ENCODE measurements at regions not wholly inside any gene's neighbourhood (a gene's known extent, or its start where the extent isn't known, plus 50 kb on each side); places are given as distances from the start of the nearest gene placed in this dataset.

- Mint-ChIP-seq H3K4me3 (no peak overlapping the region), H3K27me3 (no peaks in the 10 kb centered on the region), H3K9me3 (no peaks in the 10 kb centered on the region), H3K4me1 (ENCODE audit: unreplicated experiment) (no peaks in the 10 kb centered on the region), H3K36me3 (no peaks in the 10 kb centered on the region), H3K27ac (no peak overlapping the region)
- no peak for TF ChIP-seq CTCF (conservative IDR thresholded peaks at IDR 0.05)
- DNase-seq (ENCODE audit: extremely low spot score, unreplicated experiment): no peak
These were observed 1412.4 kb upstream of the PCDH7 start for GRCh38 chr4:29307755-29308154.

- H3K4me3 Mint-ChIP-seq: no peak overlapping the region
- no peak overlapping the region for H3K27ac Mint-ChIP-seq
- no peaks in the 10 kb centered on the region for H3K4me1 Mint-ChIP-seq (ENCODE audit: unreplicated experiment)
These were observed 1411.1 kb upstream of the PCDH7 start for GRCh38 chr4:29309050-29309449.

GRCh38 chr4:29310252-29310651, 1409.9 kb upstream of the PCDH7 start:
- Mint-ChIP-seq H3K4me1 (ENCODE audit: unreplicated experiment) (no peaks in the 10 kb centered on the region), H3K27ac (no peak overlapping the region), H3K4me3 (no peak overlapping the region), H3K36me3 (no peaks in the 10 kb centered on the region), H3K27me3 (no peaks in the 10 kb centered on the region), H3K9me3 (no peaks in the 10 kb centered on the region)
- TF ChIP-seq CTCF (conservative IDR thresholded peaks at IDR 0.05): no peak
- no peak for DNase-seq (ENCODE audit: extremely low spot score, unreplicated experiment)

More at GRCh38 chr4:29309050-29309449, 1411.1 kb upstream of the PCDH7 start:
- H3K36me3 Mint-ChIP-seq: no peaks in the 10 kb centered on the region
- H3K27me3 Mint-ChIP-seq: no peaks in the 10 kb centered on the region
- DNase-seq (ENCODE audit: extremely low spot score, unreplicated experiment): no peak
- TF ChIP-seq CTCF (conservative IDR thresholded peaks at IDR 0.05): no peak
- no peaks in the 10 kb centered on the region for H3K9me3 Mint-ChIP-seq

- H3K9me3 Mint-ChIP-seq: no peaks in the 10 kb centered on the region
- H3K36me3 Mint-ChIP-seq: no peaks in the 10 kb centered on the region
- no peak for DNase-seq (ENCODE audit: extremely low spot score, unreplicated experiment)
- no peak for TF ChIP-seq CTCF (conservative IDR thresholded peaks at IDR 0.05)
- no peak overlapping the region for H3K27ac Mint-ChIP-seq
- no peak overlapping the region for H3K4me3 Mint-ChIP-seq
- no peaks in the 10 kb centered on the region for H3K27me3 Mint-ChIP-seq
- no peaks in the 10 kb centered on the region for H3K4me1 Mint-ChIP-seq (ENCODE audit: unreplicated experiment)
These were observed 1408.9 kb upstream of the PCDH7 start for GRCh38 chr4:29311247-29311646.

GRCh38 chr4:29319663-29320340, 1400.4 kb upstream of the PCDH7 start:
- Mint-ChIP-seq H3K9me3 (no peaks in the 10 kb centered on the region), H3K27me3 (no peaks in the 10 kb centered on the region), H3K36me3 (no peaks in the 10 kb centered on the region), H3K4me3 (no peak overlapping the region), H3K4me1 (ENCODE audit: unreplicated experiment) (no peaks in the 10 kb centered on the region), H3K27ac (no peak overlapping the region)
- TF ChIP-seq CTCF (conservative IDR thresholded peaks at IDR 0.05): no peak
- no peak for DNase-seq (ENCODE audit: extremely low spot score, unreplicated experiment)

Measured in type B pancreatic cell (in vitro differentiated cells).